ENCODE measurements at regions not wholly inside any gene's neighbourhood (a gene's known extent, or its start where the extent isn't known, plus 50 kb on each side); places are given as distances from the start of the nearest gene placed in this dataset.

- H3K9me3 Mint-ChIP-seq = no peaks in the 10 kb centered on the region
- no peaks in the 10 kb centered on the region for H3K4me1 Mint-ChIP-seq (ENCODE audit: low read depth in 2 of 2)
- peaks cover 10% of the 10 kb centered on the region in 2 donors for H3K27me3 Mint-ChIP-seq
- DNase-seq = no peak
- H3K27ac Mint-ChIP-seq = no peak overlapping the region
- ATAC-seq (replicated peaks) = no peak
- H3K36me3 Mint-ChIP-seq (ENCODE audit: insufficient read depth) = no peaks in the 10 kb centered on the region
- H3K4me3 Mint-ChIP-seq = no peak overlapping the region
Observed at GRCh38 chr5:88602584-88602983, 280.4 kb downstream of the MEF2C start.

- Mint-ChIP-seq H3K27ac (no peak overlapping the region), H3K4me1 (ENCODE audit: low read depth in 2 of 2) (no peaks in the 10 kb centered on the region), H3K36me3 (ENCODE audit: insufficient read depth) (no peaks in the 10 kb centered on the region), H3K4me3 (no peak overlapping the region), H3K9me3 (no peaks in the 10 kb centered on the region), H3K27me3 (peaks cover 15 to 22% of the 10 kb centered on the region in 2 donors)
- DNase-seq (no peak), ATAC-seq (replicated peaks) (no peak)
Observed at GRCh38 chr5:88594441-88594840, 288.5 kb downstream of the MEF2C start.

DNA sequence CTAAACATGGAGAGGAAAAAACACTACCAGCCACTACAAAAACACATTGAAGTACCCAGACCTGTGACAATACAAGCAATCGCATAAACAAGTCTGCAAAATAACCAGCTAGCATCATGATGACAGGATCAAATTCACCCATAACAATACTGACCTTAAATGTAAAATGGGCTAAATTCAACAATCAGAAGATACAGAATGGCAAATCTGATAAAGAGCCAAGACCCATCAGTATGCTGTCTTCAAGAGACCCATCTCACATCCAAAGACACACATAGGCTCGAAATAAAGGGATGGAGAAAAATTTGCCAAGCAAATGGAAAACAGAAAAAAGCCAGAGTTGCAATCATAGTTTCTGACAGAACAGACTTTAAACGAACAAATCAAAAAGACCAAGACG is 294.4 kb downstream of the MEF2C start:
- Mint-ChIP-seq H3K36me3 (ENCODE audit: insufficient read depth) (no peaks in the 10 kb centered on the region), H3K27ac (no peak overlapping the region), H3K4me3 (no peak overlapping the region), H3K27me3 (peaks cover 20 to 31% of the 10 kb centered on the region in 2 donors), H3K4me1 (ENCODE audit: low read depth in 2 of 2) (no peaks in the 10 kb centered on the region), H3K9me3 (peaks cover 3 to 9% of the 10 kb centered on the region in 2 donors)
- DNase-seq = no peak
- ATAC-seq (replicated peaks) = no peak

DNA sequence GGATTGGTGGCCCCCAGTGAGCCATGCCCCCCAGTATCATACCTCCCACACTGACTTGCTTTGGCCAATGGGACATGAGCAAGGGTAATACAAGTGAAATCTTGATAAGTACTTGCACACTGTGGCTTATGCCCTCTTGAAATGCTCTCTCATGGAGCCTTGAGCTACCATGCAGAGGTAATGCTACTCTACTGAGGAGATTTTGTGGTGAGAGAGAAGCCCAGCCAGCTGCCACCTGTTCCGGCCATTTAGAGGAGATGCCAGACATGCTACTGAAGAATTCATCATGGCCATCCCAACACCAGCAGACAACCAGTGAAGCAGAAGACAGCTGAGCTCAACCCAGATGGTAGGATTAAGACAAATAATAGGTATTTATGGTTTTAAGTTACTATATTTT is 299.5 kb downstream of the MEF2C start:
- Mint-ChIP-seq H3K27ac (no peak overlapping the region), H3K36me3 (ENCODE audit: insufficient read depth) (no peaks in the 10 kb centered on the region), H3K27me3 (peaks cover 16 to 17% of the 10 kb centered on the region in 2 donors), H3K9me3 (peaks cover 3 to 9% of the 10 kb centered on the region in 2 donors), H3K4me1 (ENCODE audit: low read depth in 2 of 2) (no peaks in the 10 kb centered on the region), H3K4me3 (no peak overlapping the region)
- ATAC-seq (replicated peaks) = no peak
- DNase-seq = no peak

DNA sequence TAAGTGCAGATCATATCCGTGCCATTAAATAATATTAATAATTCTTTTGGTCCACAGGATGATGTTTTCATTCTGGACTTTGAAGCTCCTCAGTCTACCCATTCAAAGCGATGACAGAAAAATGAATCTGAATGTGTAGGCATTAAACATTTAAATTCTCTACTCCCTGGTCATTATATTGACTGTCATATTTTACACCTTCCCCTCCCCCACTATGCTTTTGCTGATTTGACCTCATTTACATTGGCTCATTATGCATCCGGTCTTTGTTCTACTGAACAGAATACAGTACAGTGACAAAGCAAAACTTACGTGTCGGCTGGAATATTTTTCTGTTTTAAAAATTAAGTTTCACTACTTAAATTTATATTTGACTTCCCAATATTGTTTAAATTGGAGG is 289.7 kb upstream of the TMEM161B start:
- no peak overlapping the region for H3K27ac Mint-ChIP-seq
- H3K27me3 Mint-ChIP-seq = peaks cover 22 to 23% of the 10 kb centered on the region in 2 donors
- no peak overlapping the region for H3K4me3 Mint-ChIP-seq
- H3K4me1 Mint-ChIP-seq (ENCODE audit: low read depth in 2 of 2) = peaks cover 4 to 5% of the 10 kb centered on the region in 2 donors
- no peaks in the 10 kb centered on the region for H3K36me3 Mint-ChIP-seq (ENCODE audit: insufficient read depth)
- ATAC-seq (replicated peaks) (no peak), DNase-seq (no peak)
- no peaks in the 10 kb centered on the region for H3K9me3 Mint-ChIP-seq

DNA sequence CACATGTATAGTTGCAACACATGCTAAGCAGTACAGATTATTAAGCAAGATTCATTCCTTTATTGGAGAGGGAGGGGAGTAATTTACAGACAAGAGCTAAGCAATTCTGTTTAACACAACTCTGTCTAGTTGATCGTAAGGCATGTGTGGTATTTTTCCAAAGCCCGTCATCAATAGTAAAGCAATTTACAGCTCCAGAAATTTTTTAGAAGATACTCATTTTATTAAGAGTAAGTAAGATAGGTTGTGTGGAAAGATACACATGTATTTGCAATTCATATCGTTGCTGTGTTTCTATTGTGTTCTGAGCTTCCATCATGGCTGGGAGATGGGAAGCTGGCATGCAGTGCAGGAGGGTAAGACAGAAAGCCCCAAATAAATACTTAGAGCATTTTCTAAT is 289.2 kb upstream of the TMEM161B start:
- Mint-ChIP-seq H3K9me3 (no peaks in the 10 kb centered on the region), H3K36me3 (ENCODE audit: insufficient read depth) (no peaks in the 10 kb centered on the region), H3K4me3 (no peak overlapping the region), H3K4me1 (ENCODE audit: low read depth in 2 of 2) (peaks cover 4 to 5% of the 10 kb centered on the region in 2 donors), H3K27me3 (peaks cover 22 to 23% of the 10 kb centered on the region in 2 donors), H3K27ac (no peak overlapping the region)
- DNase-seq = no peak
- no peak for ATAC-seq (replicated peaks)

DNA sequence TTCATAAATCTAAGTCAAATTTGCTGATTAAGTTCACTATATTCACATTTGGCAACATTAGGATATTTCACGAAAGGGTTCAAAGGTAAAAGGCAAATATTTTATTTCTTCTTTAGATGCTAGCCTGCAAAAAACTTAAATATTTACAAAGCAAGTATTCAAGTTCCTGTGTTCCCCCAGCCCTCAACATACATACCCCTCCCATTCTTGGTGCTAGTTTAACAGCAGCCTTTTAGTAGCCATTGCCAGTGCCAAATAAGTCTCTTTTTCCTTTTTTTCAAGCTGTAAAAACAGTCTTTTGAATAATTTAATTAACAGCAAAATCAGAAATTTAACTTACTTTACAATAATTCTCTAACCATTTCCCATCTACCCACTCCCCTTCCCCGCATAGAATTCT is 288.5 kb upstream of the TMEM161B start:
- no peak overlapping the region for H3K4me3 Mint-ChIP-seq
- no peak overlapping the region for H3K27ac Mint-ChIP-seq
- no peaks in the 10 kb centered on the region for H3K9me3 Mint-ChIP-seq
- no peak for ATAC-seq (replicated peaks)
- H3K27me3 Mint-ChIP-seq = peaks cover 22 to 23% of the 10 kb centered on the region in 2 donors
- no peaks in the 10 kb centered on the region for H3K36me3 Mint-ChIP-seq (ENCODE audit: insufficient read depth)
- no peak for DNase-seq
- peaks cover 4 to 5% of the 10 kb centered on the region in 2 donors for H3K4me1 Mint-ChIP-seq (ENCODE audit: low read depth in 2 of 2)

- H3K9me3 Mint-ChIP-seq = no peaks in the 10 kb centered on the region
- peaks cover 4 to 5% of the 10 kb centered on the region in 2 donors for H3K4me1 Mint-ChIP-seq (ENCODE audit: low read depth in 2 of 2)
- H3K27ac Mint-ChIP-seq = no peak overlapping the region
- no peaks in the 10 kb centered on the region for H3K36me3 Mint-ChIP-seq (ENCODE audit: insufficient read depth)
- H3K4me3 Mint-ChIP-seq = no peak overlapping the region
- peaks cover 19 to 22% of the 10 kb centered on the region in 2 donors for H3K27me3 Mint-ChIP-seq
- DNase-seq (no peak), ATAC-seq (replicated peaks) (no peak)
Observed at GRCh38 chr5:88556406-88556805, 287.8 kb upstream of the TMEM161B start.

DNA sequence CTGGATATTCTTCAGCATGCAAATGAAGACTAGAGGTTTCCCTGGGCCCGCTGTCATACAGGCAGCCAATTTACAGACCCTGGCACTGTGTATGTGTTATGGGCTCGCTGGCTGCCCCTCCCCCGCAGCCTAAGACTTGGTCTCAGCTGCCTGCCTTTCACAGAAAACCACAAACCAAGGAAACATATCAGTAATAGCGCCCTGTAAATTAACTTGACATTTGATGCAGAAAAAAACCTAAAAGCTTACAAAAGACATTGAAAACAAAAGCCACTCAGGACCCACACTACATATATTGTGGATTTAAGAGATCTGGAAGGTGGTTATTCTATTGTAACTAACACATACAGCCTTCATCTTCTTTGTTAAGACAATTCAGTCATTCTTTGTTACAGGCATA is 287.0 kb upstream of the TMEM161B start:
- Mint-ChIP-seq H3K27ac (no peak overlapping the region), H3K4me1 (ENCODE audit: low read depth in 2 of 2) (peaks cover 4 to 5% of the 10 kb centered on the region in 2 donors), H3K27me3 (peaks cover 18 to 22% of the 10 kb centered on the region in 2 donors), H3K4me3 (no peak overlapping the region), H3K36me3 (ENCODE audit: insufficient read depth) (no peaks in the 10 kb centered on the region), H3K9me3 (no peaks in the 10 kb centered on the region)
- DNase-seq = no peak
- ATAC-seq (replicated peaks) = no peak

DNA sequence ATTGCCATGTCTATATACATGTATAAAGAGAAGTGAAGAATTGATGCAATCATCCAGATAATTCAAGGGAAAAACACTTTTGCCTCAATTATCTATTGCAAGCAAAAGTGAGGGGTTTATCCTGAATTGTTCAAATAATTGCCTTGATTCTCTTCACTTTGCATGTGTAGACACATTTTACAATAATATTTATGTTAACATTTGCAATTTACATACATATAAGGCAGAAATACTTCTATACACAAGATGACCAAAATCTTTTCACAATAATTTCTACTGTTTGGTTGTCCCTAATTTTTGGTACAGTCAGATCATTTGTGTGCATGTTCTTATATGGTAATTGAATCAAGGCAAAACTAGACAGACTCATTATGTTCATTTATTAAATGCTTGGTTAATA is 285.3 kb upstream of the TMEM161B start:
- H3K4me3 Mint-ChIP-seq = no peak overlapping the region
- peaks cover 4 to 5% of the 10 kb centered on the region in 2 donors for H3K4me1 Mint-ChIP-seq (ENCODE audit: low read depth in 2 of 2)
- H3K27me3 Mint-ChIP-seq = peaks cover 18 to 22% of the 10 kb centered on the region in 2 donors
- H3K36me3 Mint-ChIP-seq (ENCODE audit: insufficient read depth) = no peaks in the 10 kb centered on the region
- ATAC-seq (replicated peaks) (no peak), DNase-seq (no peak)
- H3K9me3 Mint-ChIP-seq = no peaks in the 10 kb centered on the region
- H3K27ac Mint-ChIP-seq = no peak overlapping the region

GRCh38 chr5:88553136-88553875 is 284.7 kb upstream of the TMEM161B start:
- H3K9me3 Mint-ChIP-seq = no peaks in the 10 kb centered on the region

GRCh38 chr5:88552426-88552825 is 283.8 kb upstream of the TMEM161B start:
- no peaks in the 10 kb centered on the region for H3K36me3 Mint-ChIP-seq (ENCODE audit: insufficient read depth)
- peaks cover 4 to 5% of the 10 kb centered on the region in 2 donors for H3K4me1 Mint-ChIP-seq (ENCODE audit: low read depth in 2 of 2)
- no peak overlapping the region for H3K4me3 Mint-ChIP-seq
- no peak overlapping the region for H3K27ac Mint-ChIP-seq
- DNase-seq (no peak), ATAC-seq (replicated peaks) (no peak)
- H3K9me3 Mint-ChIP-seq = no peaks in the 10 kb centered on the region
- H3K27me3 Mint-ChIP-seq = peaks cover 5 to 12% of the 10 kb centered on the region in 2 donors

More at GRCh38 chr5:88553136-88553875, 284.7 kb upstream of the TMEM161B start:
- H3K4me3 Mint-ChIP-seq = no peak overlapping the region
- H3K36me3 Mint-ChIP-seq (ENCODE audit: insufficient read depth) = no peaks in the 10 kb centered on the region
- H3K27ac Mint-ChIP-seq = no peak overlapping the region
- DNase-seq = no peak
- peaks cover 4 to 5% of the 10 kb centered on the region in 2 donors for H3K4me1 Mint-ChIP-seq (ENCODE audit: low read depth in 2 of 2)
- ATAC-seq (replicated peaks) = no peak
- H3K27me3 Mint-ChIP-seq = peaks cover 14 to 21% of the 10 kb centered on the region in 2 donors

DNA sequence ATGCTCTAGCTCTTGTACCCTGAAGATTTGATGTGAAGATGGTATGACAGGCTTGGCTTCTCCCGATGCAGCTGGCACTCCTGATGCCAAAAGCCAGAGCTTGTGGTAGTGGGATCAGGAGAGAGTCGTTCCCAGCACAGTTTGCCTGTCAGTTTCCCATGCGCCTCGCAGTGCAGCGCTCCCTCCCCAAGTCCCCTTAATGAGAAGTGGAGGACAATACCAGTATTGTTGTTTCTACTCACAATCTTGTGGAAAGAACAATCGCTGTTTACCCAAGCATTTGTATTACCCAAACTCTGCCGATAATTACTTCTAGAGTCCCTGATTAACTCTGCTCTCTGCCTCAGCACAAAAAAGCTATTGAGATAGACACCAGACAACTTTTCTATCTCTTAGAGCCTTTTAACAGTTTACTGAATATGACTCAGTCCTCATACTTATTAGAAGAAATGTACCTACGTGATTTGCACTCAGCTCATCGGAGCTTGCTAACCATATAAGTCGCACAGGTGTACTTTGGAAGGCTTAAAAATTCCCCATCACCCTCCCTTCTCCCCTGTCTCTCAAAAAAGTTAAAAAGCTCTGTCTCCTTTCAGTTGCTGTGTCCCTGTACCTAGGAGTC is 283.2 kb upstream of the TMEM161B start:
- ATAC-seq (replicated peaks) (no peak), DNase-seq (no peak)
- H3K4me1 Mint-ChIP-seq (ENCODE audit: low read depth in 2 of 2) = peaks cover 4 to 5% of the 10 kb centered on the region in 2 donors
- H3K27me3 Mint-ChIP-seq = peaks cover 0 to 8% of the 10 kb centered on the region in 2 donors
- no peaks in the 10 kb centered on the region for H3K36me3 Mint-ChIP-seq (ENCODE audit: insufficient read depth)
- no peak overlapping the region for H3K4me3 Mint-ChIP-seq
- H3K27ac Mint-ChIP-seq = no peak overlapping the region
- H3K9me3 Mint-ChIP-seq = no peaks in the 10 kb centered on the region

- ATAC-seq (replicated peaks) (no peak), DNase-seq (no peak)
- Mint-ChIP-seq H3K27me3 (no peaks in the 10 kb centered on the region), H3K4me1 (ENCODE audit: low read depth in 2 of 2) (peaks cover 2 to 3% of the 10 kb centered on the region in 2 donors), H3K27ac (no peak overlapping the region), H3K9me3 (no peaks in the 10 kb centered on the region), H3K4me3 (no peak overlapping the region), H3K36me3 (ENCODE audit: insufficient read depth) (no peaks in the 10 kb centered on the region)
Observed at GRCh38 chr5:88550736-88551135, 282.1 kb upstream of the TMEM161B start.
